Embryonic facial prominence (tissue), 1 donor: ENCODE measurements at regions not wholly inside any gene's neighbourhood (a gene's known extent, or its start where the extent isn't known, plus 50 kb on each side); places are given as distances from the start of the nearest gene placed in this dataset.
A peak's percentile ranks its signal among the peaks of the same experiment; 100 is the strongest.
"Not testable (repeated sequence)": the region's sequence is repeated elsewhere in the genome, so short reads cannot be mapped to it uniquely, and the experiment has no call there.

ENCODE experiments used
- DNase-seq: peaks from one replicate; pipeline ENCODE4 v3.0.0-alpha.2; 2016; ENCODE audit errors: extremely low spot score

DNA sequence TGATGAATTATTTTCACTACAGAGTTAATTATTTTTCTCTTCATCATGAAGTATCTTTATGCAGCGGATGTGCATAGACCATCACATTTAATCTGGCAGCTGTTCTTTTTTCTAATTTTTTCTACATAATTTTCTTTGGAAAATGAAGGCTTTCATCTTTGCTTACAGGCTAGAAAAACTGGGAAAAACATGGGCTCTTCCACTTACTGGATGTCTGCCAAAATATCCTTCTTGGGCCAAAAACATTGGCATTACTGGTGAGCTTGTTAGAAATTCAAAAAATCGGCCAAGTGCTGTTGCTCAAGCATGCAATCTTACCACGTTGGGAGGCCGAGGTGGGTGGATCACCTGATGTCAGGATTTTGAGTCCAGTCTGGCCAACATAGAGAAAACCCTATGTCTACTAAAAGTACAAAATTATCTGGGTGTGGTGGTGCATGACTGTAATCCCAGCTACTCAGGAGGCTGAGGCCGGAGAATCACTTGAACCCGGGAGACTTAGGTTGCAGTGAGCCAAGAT is 176.8 kb downstream of the ZNF737 start:
- no peak for DNase-seq

GRCh38 chr19:20385061-20385460 is 180.5 kb downstream of the ZNF737 start:
- DNase-seq: no peak

GRCh38 chr19:20371911-20372310 is 193.7 kb downstream of the ZNF737 start:
- no peak for DNase-seq

- DNase-seq: not testable (repeated sequence)
Observed at GRCh38 chr19:20371304-20371703, 194.3 kb downstream of the ZNF737 start.

DNA sequence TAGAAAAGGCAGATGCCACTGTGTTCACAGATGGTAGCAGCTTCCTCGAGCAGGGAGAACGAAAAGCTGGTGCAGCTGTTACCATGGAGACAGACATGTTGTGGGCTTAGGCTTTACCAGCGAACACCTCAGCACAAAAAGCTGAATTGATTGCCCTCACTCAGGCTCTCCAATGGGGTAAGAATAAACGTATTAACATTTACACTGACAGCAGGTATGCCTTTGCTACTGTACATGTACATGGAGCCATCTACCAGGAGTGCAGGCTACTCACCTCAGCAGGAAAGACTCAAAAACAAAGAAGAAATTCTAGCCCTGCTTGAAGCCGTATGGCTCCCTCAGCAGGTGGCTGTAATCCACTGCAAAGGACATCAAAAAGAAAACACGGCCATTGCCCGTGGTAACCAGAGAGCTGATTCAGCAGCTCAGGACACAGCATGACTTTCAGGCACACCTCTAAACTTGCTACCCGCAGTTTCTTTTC is 197.7 kb downstream of the ZNF737 start:
- peak; percentile 11 for DNase-seq

GRCh38 chr19:20365146-20365545 is 198.1 kb downstream of the ZNF486 start:
- no peak for DNase-seq

DNA sequence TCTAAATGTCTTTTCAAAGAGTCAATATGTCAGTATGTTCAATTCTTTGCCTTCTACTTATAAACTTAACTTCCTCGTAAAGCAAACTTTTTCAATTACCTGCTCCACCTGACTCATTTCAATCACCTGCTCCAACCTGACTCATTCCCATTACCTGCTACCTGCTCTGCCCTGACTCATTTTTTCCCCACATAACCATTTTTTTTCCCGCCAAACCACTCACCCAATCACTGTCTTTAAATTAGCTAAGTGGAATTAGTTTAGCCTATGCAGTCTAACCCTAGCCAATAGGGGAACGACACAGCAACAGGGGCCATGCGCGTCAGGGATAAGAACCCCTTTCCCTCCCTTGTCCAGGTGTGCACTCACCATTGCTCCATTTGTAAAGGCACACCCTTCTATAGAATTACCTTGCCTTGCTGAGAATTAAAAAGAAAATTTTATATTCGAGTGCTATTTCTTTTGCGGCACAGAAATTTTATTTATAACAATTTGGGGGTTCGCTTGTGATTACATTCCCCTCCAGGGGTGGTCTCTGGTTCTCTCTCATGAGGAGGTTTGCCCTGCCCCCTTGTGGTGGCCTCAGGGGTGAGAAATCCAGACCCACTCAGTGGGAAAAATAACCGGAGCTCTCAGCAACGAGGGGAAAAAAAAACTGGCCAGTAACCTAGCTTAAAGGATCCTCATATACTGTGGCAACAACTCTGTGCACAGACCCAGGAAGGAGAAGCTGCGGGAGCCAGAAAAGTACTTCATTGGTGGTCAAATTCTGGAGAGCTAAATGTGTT is 193.1 kb downstream of the ZNF486 start:
- DNase-seq: no peak

DNA sequence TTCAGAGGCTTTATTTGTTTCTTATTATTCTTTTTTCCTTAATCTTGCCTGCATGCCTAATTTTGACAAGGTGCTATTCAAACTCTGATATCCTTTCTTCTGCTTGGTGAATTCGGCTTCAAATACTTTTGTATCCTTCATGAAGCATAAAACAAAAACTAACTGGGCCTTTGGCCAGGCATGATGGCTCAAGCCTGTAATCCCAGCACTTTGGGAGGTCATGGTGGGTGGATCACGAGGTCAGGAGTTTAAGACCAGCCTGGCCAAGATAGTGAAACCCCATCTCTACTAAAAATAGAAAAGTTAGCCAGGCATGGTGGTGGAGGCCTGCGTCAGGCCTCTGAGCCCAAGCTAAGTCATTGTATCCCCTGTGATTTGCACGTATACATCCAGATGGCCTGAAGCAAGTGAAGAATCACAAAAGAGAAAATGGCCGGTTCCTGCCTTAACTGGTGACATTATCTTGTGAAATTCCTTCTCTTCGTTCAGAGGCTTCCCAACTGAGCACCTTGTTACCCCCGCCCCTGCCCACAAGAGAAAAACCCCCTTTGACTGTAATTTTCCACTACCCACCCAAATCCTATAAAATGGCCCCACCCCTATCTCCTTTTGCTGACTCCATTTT is 191.9 kb downstream of the ZNF486 start:
- not testable (repeated sequence) for DNase-seq

DNA sequence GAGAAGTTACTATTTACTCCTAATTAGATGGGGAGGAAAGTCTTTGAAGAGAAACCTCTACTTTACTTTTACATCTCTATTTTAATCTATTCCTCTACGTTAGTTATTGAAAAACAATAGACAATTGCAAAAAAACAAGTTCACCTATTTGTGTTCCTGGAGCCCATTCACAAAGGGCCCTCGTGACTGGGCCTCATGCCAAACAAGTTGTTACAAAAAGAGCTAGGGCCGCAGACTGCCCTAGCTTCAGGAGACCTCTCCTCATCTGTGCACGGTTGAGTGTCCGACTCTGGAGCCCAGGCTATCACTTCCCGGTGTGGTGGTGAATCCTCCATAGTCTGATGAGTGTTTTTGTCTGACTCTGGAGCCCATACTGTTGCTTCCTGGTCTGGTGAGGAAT is 190.9 kb downstream of the ZNF486 start:
- no peak for DNase-seq

DNA sequence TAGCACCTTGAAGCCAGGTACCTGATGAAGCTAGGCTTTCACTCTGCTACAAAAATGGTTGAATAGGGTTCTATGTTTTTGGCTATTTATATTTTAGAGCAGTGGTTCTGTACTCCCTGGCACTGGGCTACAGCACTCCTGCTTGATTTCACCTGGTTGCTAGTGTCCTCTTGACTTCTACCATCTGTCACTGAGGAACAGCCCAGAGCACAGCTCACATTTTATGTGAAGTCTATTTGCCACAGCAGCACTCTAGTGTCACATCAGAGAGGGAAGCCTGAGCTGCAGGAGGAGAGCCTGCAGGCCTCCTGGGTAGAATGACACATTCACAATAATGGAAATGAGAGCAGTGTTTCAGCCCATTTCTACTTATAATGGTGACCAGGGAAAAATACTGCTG is 184.2 kb downstream of the ZNF486 start:
- no peak for DNase-seq

DNA sequence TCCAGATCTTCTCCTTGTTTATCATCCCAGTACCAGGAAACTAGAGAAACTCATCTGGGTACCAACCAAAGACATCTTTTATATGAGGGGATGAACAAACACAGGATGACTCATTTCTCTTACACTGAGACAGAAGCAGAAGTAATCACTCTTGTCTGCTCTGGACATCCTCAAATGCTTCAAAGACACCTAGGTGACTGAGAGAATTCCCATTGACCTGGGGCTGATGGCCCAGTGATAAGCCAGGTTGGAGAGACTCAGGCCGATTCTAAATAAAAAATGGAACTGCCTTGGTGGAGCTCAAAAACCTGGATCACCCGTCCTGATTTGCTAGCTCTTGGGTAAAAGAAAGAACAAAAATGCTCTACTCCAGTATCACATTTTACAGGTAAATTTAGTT is 182.2 kb downstream of the ZNF486 start:
- no peak for DNase-seq

DNA sequence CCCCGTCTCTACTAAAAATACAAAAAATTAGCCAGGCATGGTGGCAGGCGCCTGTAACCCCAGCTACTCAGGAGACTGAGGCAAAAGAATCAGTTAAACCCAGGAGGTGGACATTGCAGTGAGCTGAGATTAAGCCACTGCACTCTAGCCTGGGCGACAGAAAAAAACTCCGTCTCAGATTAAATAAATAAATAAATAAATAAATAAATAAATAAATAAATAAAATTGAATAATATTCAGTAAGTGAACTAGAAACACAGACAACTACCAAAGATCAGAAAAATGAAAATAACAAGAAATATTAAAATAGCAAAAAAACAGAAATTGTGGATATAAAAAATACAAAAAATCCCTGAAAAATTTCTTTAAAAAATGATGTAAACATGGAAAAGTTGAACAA is 172.4 kb downstream of the ZNF486 start:
- DNase-seq: no peak

DNA sequence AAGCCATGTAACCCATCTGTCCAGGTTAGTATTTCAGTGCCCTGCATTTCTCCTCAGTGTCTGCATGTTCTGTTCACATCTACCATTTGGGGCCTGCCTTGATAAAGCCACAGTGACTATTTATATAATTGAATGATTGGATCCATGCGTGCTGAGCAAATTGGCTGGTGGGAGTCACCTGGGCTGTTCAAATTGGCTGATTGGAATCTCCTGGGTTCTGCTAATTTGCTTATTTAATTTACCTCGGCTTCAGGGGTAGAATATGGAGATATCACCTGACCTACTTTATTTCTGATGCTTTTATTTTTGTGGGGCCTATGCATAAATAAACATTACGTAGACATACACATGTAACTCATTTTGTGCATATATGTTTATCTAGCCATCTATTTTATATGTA is 167.7 kb downstream of the ZNF486 start:
- no peak for DNase-seq

DNA sequence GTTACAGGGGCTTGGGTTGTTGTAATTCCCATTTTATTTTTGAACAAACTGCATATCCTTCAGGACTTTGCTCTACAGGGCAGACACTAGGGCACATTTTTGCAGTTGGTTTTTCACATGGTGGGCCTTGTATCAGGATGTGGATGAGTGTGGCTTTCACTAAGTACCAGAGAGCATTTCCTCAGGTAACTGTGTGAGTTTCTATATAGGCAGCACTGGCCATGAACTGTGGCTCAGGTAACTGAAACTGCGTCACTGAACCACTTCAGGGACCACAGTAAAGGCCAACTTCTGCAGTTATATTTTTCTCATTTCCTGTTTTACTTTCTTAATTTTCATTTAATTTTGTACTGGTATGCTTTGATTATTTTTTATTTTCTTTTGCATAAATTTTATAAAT is 166.5 kb downstream of the ZNF486 start:
- no peak for DNase-seq

DNA sequence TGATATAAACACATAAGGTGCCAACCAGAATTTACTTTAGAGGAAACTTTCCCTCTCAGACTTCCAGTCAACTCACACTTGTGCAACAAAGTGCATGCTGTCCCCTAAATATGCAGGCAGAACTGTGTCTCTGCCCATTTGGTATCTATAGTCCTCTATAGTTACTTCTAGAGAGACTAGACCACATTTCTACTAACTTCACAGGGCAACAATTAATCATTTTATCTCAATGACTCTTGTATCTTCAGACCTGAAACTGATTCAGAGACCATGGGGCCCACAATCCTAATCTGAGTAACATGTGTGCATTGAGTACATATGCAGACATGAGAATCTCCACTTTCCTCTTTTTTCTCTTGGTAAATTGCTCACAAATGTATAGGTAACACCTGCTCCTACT is 158.1 kb downstream of the ZNF486 start:
- no peak for DNase-seq

DNA sequence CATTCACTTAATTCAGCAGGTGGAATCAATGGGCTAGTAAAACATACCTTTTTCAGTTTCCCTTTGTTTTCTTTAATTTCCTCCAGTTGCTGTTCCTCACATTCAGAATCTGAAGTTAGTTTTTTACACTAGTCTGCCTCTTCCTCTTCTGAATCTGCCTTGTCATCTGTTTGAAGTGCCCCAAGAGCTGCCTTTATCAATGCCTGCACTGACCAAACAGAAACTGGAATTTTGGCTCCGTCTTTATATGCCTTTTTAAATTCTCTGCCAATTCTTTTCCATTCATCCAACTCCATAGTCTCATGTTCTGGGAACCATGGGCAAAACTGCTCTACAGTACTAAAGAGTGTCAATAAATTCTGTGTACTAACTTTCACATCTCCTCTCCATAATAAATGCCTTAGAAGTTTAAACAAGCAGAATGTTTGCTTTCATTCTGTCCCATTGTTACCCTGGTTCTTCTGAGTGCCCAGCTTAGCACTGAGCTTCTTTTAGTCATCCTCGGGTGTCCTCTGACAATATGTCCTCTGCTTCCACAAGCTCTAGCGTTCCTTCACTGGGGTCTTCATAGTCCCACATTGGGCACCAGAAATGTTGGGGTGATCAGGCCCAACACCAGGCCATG is 154.2 kb downstream of the ZNF486 start:
- DNase-seq: no peak

GRCh38 chr19:20320191-20320590 is 153.2 kb downstream of the ZNF486 start:
- no peak for DNase-seq

GRCh38 chr19:20318616-20319015 is 151.6 kb downstream of the ZNF486 start:
- DNase-seq: no peak

DNA sequence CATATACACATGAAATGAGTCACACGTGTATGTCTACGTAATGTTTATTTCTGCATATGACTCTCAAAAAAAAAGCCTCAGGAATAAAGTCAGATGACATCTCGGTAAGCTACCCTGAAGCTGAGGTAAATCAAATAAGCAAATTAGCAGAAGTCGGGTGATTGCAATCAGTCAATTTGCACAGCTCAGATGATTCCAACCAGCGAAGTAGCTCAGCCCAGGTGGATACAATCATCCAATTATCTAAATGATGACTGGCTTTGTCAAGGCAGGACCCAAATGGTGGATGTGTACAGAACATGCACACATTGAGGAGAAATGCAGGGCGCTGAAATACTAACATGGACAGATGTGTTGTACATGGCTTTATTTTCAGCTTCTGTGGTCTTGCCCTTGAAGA is 148.5 kb downstream of the ZNF486 start:
- no peak for DNase-seq

GRCh38 chr19:20313894-20314293 is 146.9 kb downstream of the ZNF486 start:
- no peak for DNase-seq

DNA sequence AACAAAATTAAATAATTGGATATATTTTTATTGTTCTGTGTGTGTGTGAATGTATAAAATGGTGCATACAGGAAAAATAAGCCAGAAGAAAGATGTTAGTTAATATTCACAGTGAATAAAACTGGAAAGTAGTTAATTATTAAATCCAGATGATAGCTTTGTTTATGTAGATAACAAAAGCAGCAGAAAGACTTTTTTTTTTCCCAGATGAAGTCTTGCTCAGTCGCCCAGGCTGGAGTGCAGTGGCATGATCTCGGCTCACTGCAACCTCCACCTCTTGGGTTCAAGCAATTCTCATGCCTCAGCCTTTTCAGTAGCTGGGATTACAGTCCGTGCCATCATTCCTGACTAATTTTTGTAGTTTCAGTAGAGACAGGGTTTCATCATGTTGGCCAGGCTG is 140.1 kb downstream of the ZNF486 start:
- no peak for DNase-seq

- DNase-seq: not testable (repeated sequence)
Observed at GRCh38 chr19:20296314-20296713, 129.3 kb downstream of the ZNF486 start.

GRCh38 chr19:20294181-20294580 is 127.2 kb downstream of the ZNF486 start:
- no peak for DNase-seq
